ENCODE measurements at regions not wholly inside any gene's neighbourhood (a gene's known extent, or its start where the extent isn't known, plus 50 kb on each side); places are given as distances from the start of the nearest gene placed in this dataset.

DNA sequence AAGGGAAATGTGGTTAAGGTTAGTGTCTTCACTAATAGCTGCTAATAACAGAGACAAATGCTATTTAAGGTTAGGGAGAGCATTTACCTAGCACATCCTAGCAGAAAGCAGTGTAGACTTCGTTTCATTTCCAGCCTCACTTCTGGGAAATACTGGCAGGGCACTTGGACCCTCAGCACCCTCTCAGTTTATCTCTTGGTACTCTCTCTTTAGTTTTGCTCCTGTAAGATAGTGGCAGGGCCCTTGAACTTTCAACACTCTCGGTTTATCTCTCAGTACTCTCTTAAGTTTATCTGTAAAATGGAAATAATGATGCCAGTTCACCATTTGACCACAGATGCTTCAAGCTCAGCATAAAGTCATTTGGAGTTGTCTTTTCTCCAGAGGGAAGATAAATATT lies 118.4 kb downstream of the MBL2 start:
- TF ChIP-seq SUZ12 (IDR thresholded peaks at IDR 0.05; ENCODE audit: extremely low read depth, insufficient read depth, insufficient read length) = no peak
- no peak for TF ChIP-seq YY1 (IDR thresholded peaks at IDR 0.05; ENCODE audit: insufficient read depth, insufficient read length)
- TF ChIP-seq ZNF274 (IDR thresholded peaks at IDR 0.05; ENCODE audit: low read depth, low read length) = no peak
